SK-N-MC (cell line): ENCODE measurements at regions not wholly inside any gene's neighbourhood (a gene's known extent, or its start where the extent isn't known, plus 50 kb on each side); places are given as distances from the start of the nearest gene placed in this dataset.

Source experiments
- EZH2 ChIP-seq: fragments of 200-600 bp; sonication (generic); IDR thresholded peaks from one replicate; pipeline ENCODE4 v1.6.1; 2017; ENCODE audit warnings: antibody characterized with exemption
- FOXP2 ChIP-seq: optimal IDR thresholded peaks from 2 replicates; pipeline ENCODE3; 2011; ENCODE audit warnings: mild to moderate bottlenecking, moderate library complexity; ENCODE audit not compliant: insufficient read depth; ENCODE audit errors: extremely low read length, control extremely low read depth
- POLR2AphosphoS5 ChIP-seq: IDR thresholded peaks from 2 replicates; pipeline ENCODE4 v1.6.1; 2012; ENCODE audit warnings: mild to moderate bottlenecking, low read depth, low read length, borderline replicate concordance

- no peak for TF ChIP-seq EZH2
- no peak for TF ChIP-seq POLR2AphosphoS5
- TF ChIP-seq FOXP2: no peak
Observed at GRCh38 chr2:75268112-75268511, 68.8 kb upstream of the TACR1 start.
